D721Med (cell line): ENCODE measurements at regions not wholly inside any gene's neighbourhood (a gene's known extent, or its start where the extent isn't known, plus 50 kb on each side); places are given as distances from the start of the nearest gene placed in this dataset.

Experiments
- DNase-seq: peaks from one replicate; pipeline ENCODE4 v3.0.0; 2011; ENCODE audit warnings: low spot score; ENCODE audit not compliant: insufficient read length
- FAIRE-seq: peaks from 2 replicates; lab custom pipeline; 2011; peaks lifted over from hg19 to GRCh38; lab: Jason Lieb, UNC
- TF ChIP-seq, protein P1 (sequence below): IDR thresholded peaks from 2 replicates; pipeline ENCODE4 v1.5.1; 2012; ENCODE audit warnings: mild to moderate bottlenecking, control low read depth; ENCODE audit not compliant: insufficient read depth; ENCODE audit errors: missing control alignments

DNA sequence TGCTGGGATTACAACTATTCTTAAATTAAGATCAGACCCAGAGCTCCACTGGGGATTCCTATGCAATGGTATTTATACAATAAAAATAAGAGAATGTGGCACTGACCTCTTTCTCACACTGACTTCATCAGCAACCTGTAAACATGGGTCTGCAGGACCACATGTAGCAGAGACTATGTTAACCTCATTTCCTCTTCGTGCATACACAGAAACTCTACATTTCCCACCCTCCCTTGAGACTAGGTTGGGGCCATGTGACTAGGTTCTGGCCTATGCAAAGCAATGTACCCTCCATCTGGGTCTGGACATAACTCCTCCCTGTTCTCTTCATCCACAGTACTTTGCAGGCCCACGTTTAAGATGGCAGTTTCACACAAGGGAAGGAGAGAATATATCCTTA, 514.4 kb upstream of the CHAC2 start:
- FAIRE-seq: no peak
- TF ChIP-seq, protein P1, sequence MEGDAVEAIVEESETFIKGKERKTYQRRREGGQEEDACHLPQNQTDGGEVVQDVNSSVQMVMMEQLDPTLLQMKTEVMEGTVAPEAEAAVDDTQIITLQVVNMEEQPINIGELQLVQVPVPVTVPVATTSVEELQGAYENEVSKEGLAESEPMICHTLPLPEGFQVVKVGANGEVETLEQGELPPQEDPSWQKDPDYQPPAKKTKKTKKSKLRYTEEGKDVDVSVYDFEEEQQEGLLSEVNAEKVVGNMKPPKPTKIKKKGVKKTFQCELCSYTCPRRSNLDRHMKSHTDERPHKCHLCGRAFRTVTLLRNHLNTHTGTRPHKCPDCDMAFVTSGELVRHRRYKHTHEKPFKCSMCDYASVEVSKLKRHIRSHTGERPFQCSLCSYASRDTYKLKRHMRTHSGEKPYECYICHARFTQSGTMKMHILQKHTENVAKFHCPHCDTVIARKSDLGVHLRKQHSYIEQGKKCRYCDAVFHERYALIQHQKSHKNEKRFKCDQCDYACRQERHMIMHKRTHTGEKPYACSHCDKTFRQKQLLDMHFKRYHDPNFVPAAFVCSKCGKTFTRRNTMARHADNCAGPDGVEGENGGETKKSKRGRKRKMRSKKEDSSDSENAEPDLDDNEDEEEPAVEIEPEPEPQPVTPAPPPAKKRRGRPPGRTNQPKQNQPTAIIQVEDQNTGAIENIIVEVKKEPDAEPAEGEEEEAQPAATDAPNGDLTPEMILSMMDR: no peak

DNA sequence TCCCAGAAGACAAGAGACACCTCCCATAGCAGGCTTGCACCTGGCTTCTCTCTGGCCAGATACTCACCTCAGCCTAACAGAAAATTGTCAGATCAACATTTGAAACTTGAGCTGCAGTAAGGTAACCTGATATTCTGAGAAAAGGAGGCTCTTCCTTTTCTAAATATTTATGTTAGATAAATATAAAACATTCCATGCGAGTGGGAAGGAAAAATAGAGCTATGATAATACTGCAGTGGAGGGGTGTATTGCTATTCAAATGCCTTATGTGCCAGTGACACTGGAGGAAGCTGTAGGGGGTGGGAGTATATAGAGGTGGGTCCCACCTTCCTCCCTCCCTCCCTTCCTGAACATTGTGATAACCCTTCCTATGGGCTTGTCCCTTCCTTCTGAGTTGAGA, 515.5 kb upstream of the CHAC2 start:
- TF ChIP-seq, protein P1: no peak
- DNase-seq (no peak), FAIRE-seq (no peak)

More for the DNA sequence above, 514.4 kb upstream of the CHAC2 start:
- no peak for DNase-seq

DNA sequence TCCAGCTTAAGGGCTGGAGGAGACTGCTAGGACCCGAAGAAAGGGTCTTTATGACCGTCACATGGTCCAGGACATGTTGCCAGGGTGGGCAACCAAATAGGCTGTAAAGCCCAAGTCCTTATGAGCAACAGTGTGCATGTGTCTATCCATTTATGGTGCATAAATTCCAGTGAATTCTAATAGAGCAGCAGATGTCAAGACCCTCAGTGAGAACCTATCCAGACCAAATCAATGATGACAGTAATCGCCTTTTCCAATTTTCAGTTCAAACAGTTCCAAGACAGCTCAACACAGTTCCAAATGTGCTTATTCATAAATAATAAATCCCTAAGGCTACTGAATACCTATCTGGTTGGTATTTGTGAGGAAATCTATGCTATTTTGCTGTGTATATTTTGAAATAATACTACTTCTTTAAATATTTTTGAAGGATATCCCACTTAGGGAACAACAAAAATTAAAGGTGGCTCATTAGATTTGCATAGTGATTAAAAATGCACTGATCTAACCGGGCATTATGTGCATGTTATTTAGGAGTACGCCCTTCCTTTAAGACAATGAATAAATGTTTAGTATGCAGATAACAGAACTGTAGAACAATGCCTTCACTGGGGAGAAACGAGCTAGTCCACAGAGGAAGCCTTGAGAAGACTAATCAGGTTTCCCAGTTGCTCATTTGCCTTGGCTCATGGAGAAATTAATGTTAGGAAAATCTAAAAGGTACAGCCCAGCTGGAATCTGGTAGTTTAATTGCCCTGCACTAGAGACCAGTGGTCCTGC, 519.5 kb upstream of the CHAC2 start:
- TF ChIP-seq, protein P1: no peak
- FAIRE-seq (no peak), DNase-seq (no peak)

DNA sequence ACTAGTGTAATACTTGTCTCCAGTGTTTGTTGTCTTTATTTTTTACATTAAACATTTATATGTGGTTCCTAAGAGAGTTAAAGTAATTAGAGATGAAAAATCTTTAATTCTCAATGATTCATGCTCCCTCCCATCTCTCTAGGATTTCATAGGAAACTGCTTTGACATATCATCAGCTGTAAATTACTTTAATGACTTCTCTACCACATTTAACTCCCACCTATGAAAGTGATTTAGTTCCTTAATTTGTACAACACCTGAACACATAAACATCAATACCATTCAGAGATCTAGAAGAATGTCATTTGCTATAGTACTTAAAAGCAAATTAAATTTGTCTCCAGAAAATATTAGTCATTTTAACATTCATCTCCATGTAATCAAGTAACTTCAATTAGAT, 524.2 kb upstream of the CHAC2 start:
- DNase-seq: no peak
- FAIRE-seq: no peak
- TF ChIP-seq, protein P1: no peak

DNA sequence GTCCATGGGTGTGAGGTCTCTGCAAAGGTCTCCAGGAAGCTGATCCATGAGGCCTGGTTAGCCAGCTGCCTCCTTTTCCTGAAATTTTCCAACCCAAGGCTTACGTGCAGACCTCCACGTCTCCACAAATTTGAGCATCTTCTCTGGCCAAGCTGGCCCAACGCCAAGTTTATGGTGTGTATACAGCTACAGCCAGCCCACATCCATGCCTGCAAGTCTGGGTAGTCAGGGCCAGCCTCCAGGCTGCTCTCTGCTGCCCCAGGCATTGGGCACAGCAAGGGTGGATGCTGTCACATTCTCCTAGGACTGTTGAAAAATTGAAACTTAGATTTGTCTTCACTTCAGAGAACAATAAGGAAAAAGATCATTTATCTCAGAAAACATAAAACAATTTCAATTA, 525.5 kb upstream of the CHAC2 start:
- DNase-seq: no peak
- FAIRE-seq: no peak
- TF ChIP-seq, protein P1: no peak

DNA sequence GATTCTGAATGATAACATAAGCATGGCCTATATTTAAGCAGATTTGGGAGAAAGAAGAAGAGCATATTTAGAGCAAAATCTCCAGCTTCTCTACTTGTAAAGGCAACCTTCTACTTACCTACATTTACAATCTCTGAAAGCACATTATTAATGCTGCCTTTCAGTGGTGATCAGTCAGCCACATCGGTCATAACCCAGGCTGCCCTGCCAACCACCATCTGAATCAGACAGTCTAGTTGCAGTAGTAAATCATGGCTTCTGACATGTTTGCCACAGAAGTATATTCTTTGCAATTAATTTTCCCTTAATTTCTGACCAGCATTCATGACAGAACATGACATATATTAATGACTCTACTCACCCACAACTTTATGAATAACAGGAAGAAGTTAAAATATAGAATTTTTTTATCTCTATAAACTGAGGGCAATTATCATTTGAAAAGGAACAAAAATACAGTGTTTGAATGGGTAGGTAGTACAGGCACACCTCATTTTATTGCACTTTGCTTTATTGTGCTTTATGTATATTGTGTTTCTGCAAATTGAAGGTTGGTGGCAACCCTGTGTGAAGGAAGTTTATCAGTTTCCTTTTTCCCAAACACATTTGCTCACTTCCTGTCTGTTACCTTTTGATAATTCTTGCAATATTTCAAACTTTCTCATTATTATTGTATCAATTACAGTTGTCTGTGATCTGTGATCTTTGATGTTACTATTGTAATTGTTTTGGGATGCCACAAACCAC, 531.6 kb upstream of the CHAC2 start:
- DNase-seq (no peak), FAIRE-seq (no peak)
- TF ChIP-seq, protein P1: no peak

DNA sequence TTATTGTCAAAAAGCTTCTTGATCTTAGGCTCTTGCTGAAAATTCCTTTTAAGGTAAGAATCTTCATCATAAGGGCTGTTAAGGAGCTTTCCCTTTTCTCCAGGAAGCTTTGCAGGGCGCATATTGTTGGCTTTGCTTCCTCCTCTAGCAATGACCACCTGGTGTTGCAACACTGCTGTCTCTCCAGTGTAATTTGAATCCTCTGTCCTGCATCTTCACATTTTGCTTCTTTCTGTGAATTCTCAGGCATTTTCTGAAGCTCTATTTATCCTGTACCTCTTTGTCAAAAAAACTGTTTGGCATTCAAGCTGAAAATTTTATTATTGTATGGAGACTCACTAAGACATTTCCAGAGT, 533.1 kb upstream of the CHAC2 start:
- FAIRE-seq (no peak), DNase-seq (no peak)
- TF ChIP-seq, protein P1: no peak
